Suprapubic skin (tissue), 4 donors: ENCODE measurements at regions not wholly inside any gene's neighbourhood (a gene's known extent, or its start where the extent isn't known, plus 50 kb on each side); places are given as distances from the start of the nearest gene placed in this dataset.

Experiments
- DNase-seq, 2 donors: peaks; one replicate each; pipeline ENCODE4 v3.0.0-alpha.2; 2019; ENCODE audit warnings: low spot score in 2 of 2
- H3K27ac ChIP-seq: fragments of 200-600 bp; sonication (generic); one replicate; pipeline ENCODE4 v1.5.1; 2019
- H3K27me3 ChIP-seq: fragments of 200-600 bp; sonication (generic); one replicate; pipeline ENCODE4 v1.5.1; 2019
- H3K36me3 ChIP-seq: fragments of 200-600 bp; sonication (generic); one replicate; pipeline ENCODE4 v1.5.1; 2019
- H3K4me1 ChIP-seq: fragments of 200-600 bp; sonication (generic); one replicate; pipeline ENCODE4 v1.5.1; 2019
- H3K4me3 ChIP-seq: fragments of 200-600 bp; sonication (generic); one replicate; pipeline ENCODE4 v1.5.1; 2019; ENCODE audit warnings: mild to moderate bottlenecking
- H3K9me3 ChIP-seq: fragments of 200-600 bp; sonication (generic); one replicate; pipeline ENCODE4 v1.5.1; 2019
- EP300 ChIP-seq: sonication (generic); formaldehyde crosslinking; IDR thresholded peaks from one replicate; pipeline ENCODE4 v1.6.1; 2017; ENCODE audit warnings: antibody characterized with exemption
- POLR2A ChIP-seq, 2 donors: fragments of 450-650 bp; IDR thresholded peaks; one replicate each; pipeline ENCODE4 v1.6.1; 2017; ENCODE audit warnings: antibody characterized with exemption in 2 of 2, mild to moderate bottlenecking in 2 of 2, moderate library complexity in 2 of 2
- POLR2AphosphoS5 ChIP-seq, 3 donors: sonication (generic); formaldehyde crosslinking; IDR thresholded peaks; one replicate each; pipeline ENCODE4 v1.6.1; 2017; ENCODE audit warnings: antibody characterized with exemption in 3 of 3
- WGBS: methylation state at CpG from one replicate; pipeline ENCODE4 v1.1.5; 2018; 5-methylcytosine and 5-hydroxymethylcytosine counted together
- TF ChIP-seq, protein P1 (sequence below), 2 donors: fragments of 200-600 bp in 1 of 2; fragments of 450-650 bp in 1 of 2; sonication (generic) in 1 of 2; IDR thresholded peaks; one replicate each; pipeline ENCODE4 v1.5.1; 2016 to 2019; ENCODE audit warnings: antibody characterized with exemption in 2 of 2, mild to moderate bottlenecking in 1 of 2, moderate library complexity in 1 of 2

- 88% methylated on average over 2 of the region's 2 CpGs for WGBS
- TF ChIP-seq, protein P1, sequence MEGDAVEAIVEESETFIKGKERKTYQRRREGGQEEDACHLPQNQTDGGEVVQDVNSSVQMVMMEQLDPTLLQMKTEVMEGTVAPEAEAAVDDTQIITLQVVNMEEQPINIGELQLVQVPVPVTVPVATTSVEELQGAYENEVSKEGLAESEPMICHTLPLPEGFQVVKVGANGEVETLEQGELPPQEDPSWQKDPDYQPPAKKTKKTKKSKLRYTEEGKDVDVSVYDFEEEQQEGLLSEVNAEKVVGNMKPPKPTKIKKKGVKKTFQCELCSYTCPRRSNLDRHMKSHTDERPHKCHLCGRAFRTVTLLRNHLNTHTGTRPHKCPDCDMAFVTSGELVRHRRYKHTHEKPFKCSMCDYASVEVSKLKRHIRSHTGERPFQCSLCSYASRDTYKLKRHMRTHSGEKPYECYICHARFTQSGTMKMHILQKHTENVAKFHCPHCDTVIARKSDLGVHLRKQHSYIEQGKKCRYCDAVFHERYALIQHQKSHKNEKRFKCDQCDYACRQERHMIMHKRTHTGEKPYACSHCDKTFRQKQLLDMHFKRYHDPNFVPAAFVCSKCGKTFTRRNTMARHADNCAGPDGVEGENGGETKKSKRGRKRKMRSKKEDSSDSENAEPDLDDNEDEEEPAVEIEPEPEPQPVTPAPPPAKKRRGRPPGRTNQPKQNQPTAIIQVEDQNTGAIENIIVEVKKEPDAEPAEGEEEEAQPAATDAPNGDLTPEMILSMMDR (IDR thresholded peaks at IDR 0.05) = no peak
- TF ChIP-seq POLR2A (IDR thresholded peaks at IDR 0.05) = no peak
- TF ChIP-seq POLR2AphosphoS5 (IDR thresholded peaks at IDR 0.05) = no peak
- TF ChIP-seq EP300 = no peak
Measured at GRCh38 chr1:64393790-64394189, 76.1 kb upstream of the CACHD1 start.

GRCh38 chr1:64396817-64397216 is 73.1 kb upstream of the CACHD1 start:
- WGBS = 96% methylated on average over 4 of the region's 4 CpGs

More at GRCh38 chr1:64393790-64394189, 76.1 kb upstream of the CACHD1 start:
- Histone ChIP-seq H3K36me3 (no peaks in the 10 kb centered on the region), H3K4me1 (peaks cover 4% of the 10 kb centered on the region), H3K27me3 (no peaks in the 10 kb centered on the region), H3K9me3 (peaks cover 2% of the 10 kb centered on the region), H3K27ac (no peak overlapping the region), H3K4me3 (no peak overlapping the region)
- no peak for DNase-seq

GRCh38 chr1:64397541-64397940 is 72.4 kb upstream of the CACHD1 start:
- DNase-seq = no peak
- Histone ChIP-seq H3K9me3 (peaks cover 2% of the 10 kb centered on the region), H3K36me3 (no peaks in the 10 kb centered on the region), H3K27ac (no peak overlapping the region), H3K4me3 (no peak overlapping the region), H3K4me1 (no peaks in the 10 kb centered on the region), H3K27me3 (no peaks in the 10 kb centered on the region)
- TF ChIP-seq POLR2AphosphoS5 (IDR thresholded peaks at IDR 0.05) = no peak
- TF ChIP-seq, protein P1 (IDR thresholded peaks at IDR 0.05) = no peak
- TF ChIP-seq EP300 = no peak
- TF ChIP-seq POLR2A (IDR thresholded peaks at IDR 0.05) = no peak
- 81% methylated on average over 2 of the region's 2 CpGs for WGBS

More at GRCh38 chr1:64396817-64397216, 73.1 kb upstream of the CACHD1 start:
- peaks cover 2% of the 10 kb centered on the region for H3K9me3 ChIP-seq
- no peak overlapping the region for H3K4me3 ChIP-seq
- peaks cover 4% of the 10 kb centered on the region for H3K4me1 ChIP-seq
- no peak for DNase-seq
- no peak overlapping the region for H3K27ac ChIP-seq
- H3K27me3 ChIP-seq = no peaks in the 10 kb centered on the region
- TF ChIP-seq EP300 (no peak), POLR2A (IDR thresholded peaks at IDR 0.05) (no peak), POLR2AphosphoS5 (IDR thresholded peaks at IDR 0.05) (no peak)
- TF ChIP-seq, protein P1 (IDR thresholded peaks at IDR 0.05) = no peak
- no peaks in the 10 kb centered on the region for H3K36me3 ChIP-seq

DNA sequence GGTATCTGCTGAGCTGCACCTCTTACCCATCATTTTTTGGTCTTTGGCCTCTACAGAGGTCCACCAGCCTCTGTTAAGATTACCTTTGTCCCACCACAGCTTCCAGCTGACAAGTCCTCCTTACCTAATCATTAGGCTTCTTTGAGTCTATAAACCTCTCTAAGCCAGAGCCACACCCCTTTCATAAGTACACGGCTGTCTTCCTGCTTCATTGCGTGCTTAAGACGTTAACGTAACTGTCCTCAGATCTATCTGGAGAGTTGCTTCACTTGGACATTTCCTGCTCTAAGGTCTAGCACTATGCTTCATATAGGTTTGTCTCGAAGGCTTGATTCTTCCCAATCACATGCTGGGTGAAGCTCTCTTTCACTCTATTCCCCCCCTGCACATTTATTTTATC is 71.0 kb upstream of the CACHD1 start:
- TF ChIP-seq EP300 (no peak), POLR2A (IDR thresholded peaks at IDR 0.05) (no peak), POLR2AphosphoS5 (IDR thresholded peaks at IDR 0.05) (no peak)
- TF ChIP-seq, protein P1 (IDR thresholded peaks at IDR 0.05) = no peak
- Histone ChIP-seq H3K27me3 (no peaks in the 10 kb centered on the region), H3K36me3 (no peaks in the 10 kb centered on the region), H3K9me3 (peaks cover 2% of the 10 kb centered on the region), H3K4me1 (no peaks in the 10 kb centered on the region), H3K4me3 (no peak overlapping the region), H3K27ac (no peak overlapping the region)
- WGBS = 74% methylated on average over 5 of the region's 5 CpGs
- no peak for DNase-seq

GRCh38 chr1:64401285-64401684 is 68.6 kb upstream of the CACHD1 start:
- Histone ChIP-seq H3K36me3 (no peaks in the 10 kb centered on the region), H3K27ac (no peak overlapping the region), H3K9me3 (peaks cover 2% of the 10 kb centered on the region), H3K27me3 (no peaks in the 10 kb centered on the region), H3K4me1 (no peaks in the 10 kb centered on the region), H3K4me3 (no peak overlapping the region)
- no peak for DNase-seq
- TF ChIP-seq POLR2AphosphoS5 (IDR thresholded peaks at IDR 0.05) (no peak), EP300 (no peak)
- TF ChIP-seq, protein P1 (IDR thresholded peaks at IDR 0.05) = no peak
- 96% methylated on average over 1 of the region's 1 CpG for WGBS
